ENCODE measurements at regions not wholly inside any gene's neighbourhood (a gene's known extent, or its start where the extent isn't known, plus 50 kb on each side); places are given as distances from the start of the nearest gene placed in this dataset.

DNA sequence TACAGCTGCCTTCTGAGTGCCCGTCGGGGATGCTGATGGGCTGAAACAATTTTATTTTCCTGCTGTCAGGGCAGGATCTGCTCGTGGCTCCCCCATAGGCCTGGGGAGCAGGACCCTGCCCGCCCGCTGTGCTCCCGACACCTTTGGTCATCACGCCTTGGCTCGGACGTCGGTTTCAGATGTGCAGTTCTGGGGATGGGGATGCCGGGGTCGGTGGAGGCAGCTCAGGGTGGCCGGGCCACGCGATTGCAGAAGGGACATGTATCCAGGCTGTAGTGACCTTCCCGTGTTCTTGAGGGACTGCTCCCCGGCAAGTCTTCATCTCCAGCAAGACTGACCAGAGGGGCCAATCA, 1150.5 kb downstream of the BRD1 start:
- intact Hi-C loops (cut with micrococcal nuclease; ENCODE audit: unreplicated experiment) (no loop called here), in situ Hi-C loops (cut with HindIII; ENCODE audit: low pct_unique_long_range_greater_than_20kb, low sequenced_read_pairs) (no loop called here)
- Histone ChIP-seq H3K27me3 (ENCODE audit: control insufficient read depth, insufficient read depth, low read length) (no peaks in the 10 kb centered on the region), H3K4me1 (ENCODE audit: control insufficient read depth, insufficient read depth, low read length) (no peaks in the 10 kb centered on the region), H3K36me3 (ENCODE audit: control insufficient read depth, insufficient read depth, low read length) (no peaks in the 10 kb centered on the region), H3K4me3 (ENCODE audit: low read depth in 2 of 2, low read length in 2 of 2) (no peak overlapping the region), H3K27ac (ENCODE audit: low read length) (no peak overlapping the region), H3K9me3 (ENCODE audit: control insufficient read depth, insufficient read depth, low read depth, low read length) (no peaks in the 10 kb centered on the region)
- DNase-seq (ENCODE audit: low read depth, low spot score) (no peak), ATAC-seq (no peak)
- no TSS peak for BruUV-seq (replicated peaks)
- TF ChIP-seq, protein P1, sequence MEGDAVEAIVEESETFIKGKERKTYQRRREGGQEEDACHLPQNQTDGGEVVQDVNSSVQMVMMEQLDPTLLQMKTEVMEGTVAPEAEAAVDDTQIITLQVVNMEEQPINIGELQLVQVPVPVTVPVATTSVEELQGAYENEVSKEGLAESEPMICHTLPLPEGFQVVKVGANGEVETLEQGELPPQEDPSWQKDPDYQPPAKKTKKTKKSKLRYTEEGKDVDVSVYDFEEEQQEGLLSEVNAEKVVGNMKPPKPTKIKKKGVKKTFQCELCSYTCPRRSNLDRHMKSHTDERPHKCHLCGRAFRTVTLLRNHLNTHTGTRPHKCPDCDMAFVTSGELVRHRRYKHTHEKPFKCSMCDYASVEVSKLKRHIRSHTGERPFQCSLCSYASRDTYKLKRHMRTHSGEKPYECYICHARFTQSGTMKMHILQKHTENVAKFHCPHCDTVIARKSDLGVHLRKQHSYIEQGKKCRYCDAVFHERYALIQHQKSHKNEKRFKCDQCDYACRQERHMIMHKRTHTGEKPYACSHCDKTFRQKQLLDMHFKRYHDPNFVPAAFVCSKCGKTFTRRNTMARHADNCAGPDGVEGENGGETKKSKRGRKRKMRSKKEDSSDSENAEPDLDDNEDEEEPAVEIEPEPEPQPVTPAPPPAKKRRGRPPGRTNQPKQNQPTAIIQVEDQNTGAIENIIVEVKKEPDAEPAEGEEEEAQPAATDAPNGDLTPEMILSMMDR (IDR thresholded peaks at IDR 0.05): no peak
- no peak for TF ChIP-seq POLR2AphosphoS5 (IDR thresholded peaks at IDR 0.05; ENCODE audit: low read depth, low read length)
- TF ChIP-seq TCF7L2 (IDR thresholded peaks at IDR 0.05; ENCODE audit: low read depth, low read length): no peak
- TF ChIP-seq REST (IDR thresholded peaks at IDR 0.05; ENCODE audit: insufficient read depth in 1 of 2, low read depth in 2 of 2, low read length in 1 of 2): no peak
- TF ChIP-seq SIN3A (IDR thresholded peaks at IDR 0.05; ENCODE audit: borderline replicate concordance, insufficient read depth, low read depth, low read length): no peak
- ChIA-PET CTCF (no interaction called here), POLR2A (no interaction called here)

DNA sequence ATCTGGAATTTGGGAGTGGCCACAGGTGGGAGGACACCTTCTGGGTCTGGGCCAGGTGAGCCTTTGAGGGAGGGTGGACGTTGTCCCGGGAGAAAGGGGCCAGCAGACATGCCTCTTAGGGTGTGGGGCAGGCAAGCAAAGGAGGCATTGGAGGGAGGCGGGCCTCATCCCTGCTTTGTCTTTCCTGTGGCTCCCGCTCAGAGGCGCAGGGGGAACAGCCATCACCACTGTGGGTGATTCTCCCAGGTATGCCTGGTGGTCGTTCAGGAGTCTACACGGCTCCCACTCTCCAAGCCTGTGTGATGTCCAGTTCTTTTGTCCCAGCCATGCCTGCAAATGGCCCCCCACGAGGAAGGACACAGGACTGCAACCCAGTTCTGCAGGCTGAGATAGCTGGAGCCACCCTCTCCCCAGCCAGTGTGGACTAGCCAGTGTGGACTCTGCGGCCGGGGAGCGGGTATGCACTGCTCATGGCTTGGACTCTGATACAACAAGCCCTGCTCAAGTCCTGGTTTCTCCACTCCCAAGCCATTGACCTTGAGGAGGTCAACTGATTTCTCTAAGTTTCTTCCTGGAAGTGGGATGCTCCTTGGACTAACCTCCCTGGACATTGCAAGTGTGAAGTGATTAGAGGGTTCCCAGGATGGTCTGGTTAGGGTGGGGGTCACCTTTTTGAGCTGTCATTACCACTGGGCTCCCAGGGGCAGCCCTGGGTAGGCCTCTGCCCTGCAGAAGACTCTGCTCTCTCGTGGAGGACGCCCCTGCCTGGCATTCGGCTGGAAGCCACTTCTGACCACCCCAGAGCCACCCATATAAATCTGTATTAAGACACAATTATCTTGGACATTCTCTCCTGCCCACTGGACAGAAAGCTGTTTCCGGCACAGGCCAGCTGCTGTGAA, 1151.2 kb downstream of the BRD1 start:
- TF ChIP-seq REST (IDR thresholded peaks at IDR 0.05; ENCODE audit: insufficient read depth in 1 of 2, low read depth in 2 of 2, low read length in 1 of 2) (no peak), SIN3A (IDR thresholded peaks at IDR 0.05; ENCODE audit: borderline replicate concordance, insufficient read depth, low read depth, low read length) (no peak), POLR2AphosphoS5 (IDR thresholded peaks at IDR 0.05; ENCODE audit: low read depth, low read length) (no peak)
- TF ChIP-seq, protein P1 (IDR thresholded peaks at IDR 0.05): no peak
- intact Hi-C loops (cut with micrococcal nuclease; ENCODE audit: unreplicated experiment): no loop called here
- ChIA-PET CTCF (no interaction called here), POLR2A (no interaction called here)
- in situ Hi-C loops (cut with HindIII; ENCODE audit: low pct_unique_long_range_greater_than_20kb, low sequenced_read_pairs): no loop called here
- Histone ChIP-seq H3K4me3 (ENCODE audit: low read depth in 2 of 2, low read length in 2 of 2) (no peak overlapping the region), H3K27ac (ENCODE audit: low read length) (no peak overlapping the region), H3K27me3 (ENCODE audit: control insufficient read depth, insufficient read depth, low read length) (no peaks in the 10 kb centered on the region), H3K4me1 (ENCODE audit: control insufficient read depth, insufficient read depth, low read length) (no peaks in the 10 kb centered on the region), H3K36me3 (ENCODE audit: control insufficient read depth, insufficient read depth, low read length) (no peaks in the 10 kb centered on the region), H3K9me3 (ENCODE audit: control insufficient read depth, insufficient read depth, low read depth, low read length) (no peaks in the 10 kb centered on the region)
- BruUV-seq (replicated peaks): no TSS peak
- no peak for ATAC-seq
- no peak for DNase-seq (ENCODE audit: low read depth, low spot score)

Measured in Panc1 (cell line).